GM19025 (cell line): ENCODE measurements at regions not wholly inside any gene's neighbourhood (a gene's known extent, or its start where the extent isn't known, plus 50 kb on each side); places are given as distances from the start of the nearest gene placed in this dataset.

Experiments used
- ATAC-seq: cut with Tn5 transposase; IDR thresholded peaks from one replicate; pipeline ENCODE4 v1.9.1; 2021; ENCODE audit warnings: mild to moderate bottlenecking, low read depth, moderate library complexity; ENCODE audit not compliant: unreplicated experiment

DNA sequence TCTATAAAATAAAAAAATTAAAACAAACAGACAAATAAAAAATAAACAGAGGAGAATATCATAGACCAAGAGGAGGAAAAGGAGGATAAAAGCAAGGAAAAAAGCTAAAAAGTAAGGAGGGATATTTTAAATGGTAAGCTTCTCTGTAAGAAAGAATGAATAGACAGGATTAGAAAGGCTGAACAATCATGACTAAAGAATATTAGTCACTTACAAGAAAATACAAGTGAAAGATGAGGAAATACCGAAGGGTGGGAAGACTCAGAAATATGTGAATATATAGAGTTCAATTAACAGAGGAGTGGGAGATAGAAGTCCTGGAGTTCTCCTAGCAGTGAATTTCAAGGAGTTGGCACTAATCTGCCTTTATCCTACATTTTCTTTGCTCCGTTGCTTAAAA lies 162.6 kb downstream of the RTL3 start:
- no peak for ATAC-seq

DNA sequence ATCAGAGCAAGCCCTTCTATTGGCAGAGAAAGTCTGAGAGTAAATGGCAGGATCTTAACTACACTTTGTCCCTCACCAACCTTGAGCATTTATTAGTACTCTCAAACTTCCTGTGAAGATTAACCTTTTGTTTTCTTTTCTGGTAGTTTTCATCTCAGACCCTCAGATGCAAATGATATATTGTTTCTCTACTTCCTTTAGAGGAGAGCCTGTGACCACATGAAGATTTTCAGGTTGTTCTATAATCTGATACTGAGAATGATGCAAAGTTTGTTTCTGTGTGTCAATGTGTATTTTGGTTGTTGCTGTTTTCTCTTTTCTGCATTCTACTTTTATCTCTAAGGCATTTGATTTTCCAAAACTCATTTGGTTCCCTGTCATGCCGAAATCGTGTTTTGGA lies 165.8 kb upstream of the CYSLTR1 start:
- ATAC-seq, result peak; percentile 67

DNA sequence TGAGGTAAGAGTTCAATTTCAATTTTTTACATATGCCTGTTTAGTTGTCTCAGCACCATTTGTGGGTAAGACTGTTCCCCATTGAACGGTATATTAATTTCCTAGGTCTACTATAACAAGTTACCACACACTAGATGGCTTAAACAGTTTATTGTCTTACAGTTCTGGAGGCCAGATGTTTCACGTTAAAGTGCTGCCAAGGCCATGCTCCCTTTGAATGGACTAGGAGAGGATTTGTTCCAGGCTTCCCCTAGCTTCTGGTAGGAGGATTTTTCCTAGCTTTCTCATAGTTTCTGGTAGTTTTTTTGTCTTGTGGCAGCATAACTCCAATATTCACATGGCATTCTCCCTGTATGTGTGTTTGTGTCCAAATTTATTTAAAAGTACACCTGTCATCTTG lies 149.3 kb upstream of the CYSLTR1 start:
- ATAC-seq, result no peak

DNA sequence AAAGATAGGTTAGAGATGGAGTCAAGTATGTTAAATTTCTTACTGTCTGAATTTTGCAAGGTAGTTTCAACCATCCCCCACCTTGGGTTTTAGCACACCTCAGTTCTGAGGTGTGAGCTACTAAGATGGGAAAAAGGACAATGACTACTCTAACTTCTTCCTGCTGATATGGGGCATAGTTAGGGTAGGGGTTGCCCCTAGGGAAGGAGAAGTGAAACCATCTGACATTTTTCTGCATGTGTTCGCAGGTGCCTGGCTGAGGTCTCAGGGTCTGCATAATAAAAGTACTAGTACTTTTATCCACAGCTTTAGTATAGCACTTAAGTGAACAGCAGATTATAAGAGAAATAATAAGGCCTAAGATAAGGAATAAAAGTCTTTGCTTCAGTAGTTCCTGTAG lies 129.5 kb upstream of the CYSLTR1 start:
- ATAC-seq, result no peak

DNA sequence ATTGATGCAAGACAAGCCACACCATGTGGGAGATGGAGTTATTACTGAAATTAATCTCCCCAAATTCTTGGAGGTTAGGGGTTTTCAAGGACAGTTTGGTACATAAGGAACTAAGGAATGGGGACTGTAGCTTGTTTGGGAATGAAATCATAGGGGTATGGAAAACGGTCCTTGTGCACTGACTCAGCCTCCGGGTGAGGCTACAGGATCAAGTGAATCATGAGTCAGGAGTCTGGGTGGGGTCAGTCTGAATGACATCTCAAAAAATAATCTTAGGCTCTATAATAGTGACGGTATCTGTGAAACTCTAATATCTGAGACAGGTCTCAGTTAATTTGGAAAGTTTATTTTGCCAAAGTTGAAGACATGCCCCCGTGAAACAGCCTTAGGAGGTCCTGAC lies 128.5 kb upstream of the CYSLTR1 start:
- ATAC-seq, result no peak

DNA sequence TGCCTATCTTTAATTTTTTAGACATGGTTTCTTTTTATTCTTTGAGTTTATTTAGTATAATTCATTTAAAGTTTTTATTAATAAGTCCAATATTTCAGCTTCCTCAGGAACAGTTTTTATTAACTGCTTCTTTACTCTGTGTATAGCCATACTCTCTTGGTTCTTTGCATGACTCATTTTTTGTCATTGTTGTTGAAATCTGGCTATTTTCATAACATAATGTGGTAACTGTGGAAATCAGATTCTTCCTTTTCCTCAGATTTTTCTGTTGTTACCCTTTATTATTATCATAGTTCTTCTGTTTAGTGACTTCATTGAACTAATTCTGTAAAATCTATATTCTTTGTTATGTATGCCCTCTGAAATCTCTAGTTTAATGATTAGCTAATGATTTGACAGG lies 124.9 kb upstream of the CYSLTR1 start:
- ATAC-seq, result no peak

DNA sequence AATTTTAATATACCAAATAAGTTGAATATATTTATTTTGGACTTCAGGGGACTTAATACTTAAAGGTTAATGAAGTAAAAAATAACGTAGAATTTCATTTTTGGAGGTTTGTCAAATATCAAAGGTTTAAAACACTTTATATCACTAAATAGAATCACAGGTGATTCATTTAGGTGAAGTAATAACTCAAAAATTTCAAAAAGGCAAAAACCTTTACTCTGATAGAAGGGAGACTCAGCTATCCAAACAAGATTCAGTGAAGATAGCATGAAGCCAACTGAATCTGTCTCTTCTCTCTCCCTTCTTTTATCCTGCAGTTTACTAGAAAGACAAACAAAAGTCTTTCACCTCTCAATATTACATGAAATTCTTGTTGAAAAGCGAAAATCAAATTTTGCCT lies 110.2 kb upstream of the CYSLTR1 start:
- ATAC-seq, result no peak

DNA sequence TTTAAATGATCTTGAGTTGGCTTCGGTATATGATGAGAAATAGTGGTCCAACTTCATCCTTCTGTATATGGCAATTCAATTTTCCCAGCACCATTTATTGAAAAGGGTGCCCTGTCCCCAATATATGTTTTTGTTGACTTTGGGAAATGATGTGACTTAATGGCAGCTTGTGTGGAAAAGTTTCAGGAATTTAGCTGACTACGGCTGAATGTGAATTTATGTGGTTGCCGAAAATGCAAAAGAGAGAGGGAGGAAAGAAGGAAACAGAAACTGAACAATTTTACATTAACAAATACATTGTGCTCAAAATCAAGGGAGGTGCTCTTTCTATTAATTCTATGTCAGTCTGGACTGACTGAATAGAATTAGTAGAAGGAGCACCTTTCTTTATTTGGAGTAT lies 101.8 kb upstream of the CYSLTR1 start:
- ATAC-seq, result no peak

DNA sequence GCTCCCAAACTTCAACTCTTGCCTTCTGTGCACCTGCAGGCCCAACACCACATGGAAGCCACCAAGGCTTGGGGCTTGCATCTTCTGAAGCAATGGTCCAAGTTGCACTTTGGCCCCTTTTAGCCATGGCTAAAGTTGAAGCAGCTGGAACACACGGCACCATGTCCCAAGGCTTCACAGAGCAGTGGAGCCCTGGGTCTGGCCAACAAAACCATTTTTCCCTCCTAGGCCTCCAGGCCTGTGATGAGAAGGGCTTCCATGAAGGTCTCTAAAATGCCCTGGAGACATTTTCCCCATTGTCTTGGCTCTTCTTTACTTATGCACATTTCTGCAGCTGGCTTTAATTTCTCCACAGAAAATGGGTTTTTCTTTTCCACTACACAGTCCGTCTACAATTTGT lies 61.3 kb upstream of the CYSLTR1 start:
- ATAC-seq, result no peak

DNA sequence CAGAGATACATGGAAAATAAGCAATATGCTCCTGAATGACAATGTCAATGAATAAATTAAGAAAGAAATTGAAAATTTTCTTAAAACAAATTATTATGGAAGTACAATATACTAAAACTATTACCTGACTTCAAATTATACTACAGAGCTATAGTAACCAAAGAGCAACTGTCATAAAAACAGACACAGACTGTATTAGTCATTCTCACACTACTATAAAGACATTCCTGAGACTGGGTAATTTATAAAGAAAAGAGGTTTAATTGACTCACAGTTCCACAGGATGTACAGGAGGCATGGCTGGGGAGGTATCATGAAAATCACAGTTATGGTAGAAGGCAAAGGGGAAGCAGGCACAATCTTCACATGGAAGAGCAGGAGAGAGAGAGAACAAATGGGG lies 60.0 kb upstream of the CYSLTR1 start:
- no peak for ATAC-seq

DNA sequence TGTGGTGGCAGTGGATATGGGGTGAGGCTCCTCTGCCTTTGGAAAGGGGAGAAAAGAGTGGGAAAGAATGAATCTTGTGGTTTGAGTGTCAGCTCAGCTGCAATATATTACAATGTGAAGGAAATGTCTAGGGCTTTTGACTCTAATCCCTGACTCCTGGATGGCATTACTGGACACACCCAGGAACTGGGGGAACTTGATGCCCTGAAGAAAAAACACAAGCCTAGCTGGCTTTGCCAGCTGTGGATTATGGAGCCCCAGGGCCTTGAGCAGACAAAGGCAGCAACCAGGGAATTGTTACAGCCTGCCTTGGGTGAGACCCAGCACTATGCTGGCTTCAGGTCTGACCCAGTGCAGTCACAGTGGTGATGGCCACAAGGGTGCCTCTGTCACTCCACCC lies 57.1 kb upstream of the CYSLTR1 start:
- ATAC-seq, result no peak

DNA sequence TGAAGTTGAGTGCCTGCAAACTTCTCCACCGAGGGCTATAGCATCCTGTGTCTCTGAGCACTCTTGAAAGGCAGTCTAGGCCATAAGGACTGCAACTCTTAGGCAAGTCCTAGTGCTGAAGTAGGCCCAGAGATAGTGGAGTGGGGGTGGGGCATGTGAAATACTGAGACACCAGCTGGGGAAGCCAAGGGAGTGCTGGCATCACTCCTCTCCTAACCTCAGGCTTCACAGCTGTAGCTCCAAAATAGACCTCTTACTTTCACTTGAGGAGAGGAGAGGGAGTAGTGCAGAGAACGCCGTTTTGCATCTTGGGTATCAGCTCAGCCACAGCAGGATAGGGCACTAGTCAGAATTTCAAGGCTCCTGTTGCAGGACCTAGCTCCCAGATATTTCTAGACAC lies 56.2 kb upstream of the CYSLTR1 start:
- no peak for ATAC-seq

DNA sequence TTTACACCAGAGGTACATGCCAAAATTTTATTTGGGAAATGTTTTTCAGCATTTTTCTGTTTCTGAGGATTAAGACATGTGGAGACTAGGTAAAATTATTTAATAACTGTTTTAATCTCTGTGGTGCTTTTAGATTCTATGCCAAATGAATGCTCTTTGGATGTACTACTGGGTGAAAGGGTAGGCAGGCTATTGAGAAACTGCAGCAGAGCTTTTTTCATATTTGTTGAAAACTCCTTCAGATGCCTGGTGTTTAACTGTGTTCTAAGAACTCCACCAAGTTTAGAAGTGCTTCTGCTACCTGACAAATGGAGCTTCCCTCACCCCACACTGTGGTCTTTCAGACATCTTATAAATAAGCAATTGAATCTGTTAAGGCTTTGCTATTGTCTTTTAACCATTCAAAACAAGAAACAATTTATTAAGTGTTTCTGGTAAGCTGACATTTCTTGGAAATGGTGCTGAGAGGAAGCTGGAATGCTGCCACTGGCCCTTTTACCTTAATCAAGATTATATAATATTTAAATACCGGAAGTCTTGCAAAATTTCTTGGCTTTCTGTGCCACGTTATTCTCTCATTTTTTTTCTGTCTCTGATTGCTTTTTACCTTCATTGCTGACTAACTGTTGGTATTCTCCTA lies 51.2 kb upstream of the CYSLTR1 start:
- no peak for ATAC-seq
